C4-2B (cell line): ENCODE measurements at regions not wholly inside any gene's neighbourhood (a gene's known extent, or its start where the extent isn't known, plus 50 kb on each side); places are given as distances from the start of the nearest gene placed in this dataset.
"Not testable (repeated sequence)": the region's sequence is repeated elsewhere in the genome, so short reads cannot be mapped to it uniquely, and the experiment has no call there.

Source experiments
- H3K27ac ChIP-seq: fragments of 450-650 bp; 2 replicates; pipeline ENCODE4 v1.5.1; 2017
- ZFX ChIP-seq: fragments of 450-650 bp; IDR thresholded peaks from 2 replicates; pipeline ENCODE4 v1.6.1; 2017
- TF ChIP-seq, protein P1 (sequence below): fragments of 450-650 bp; conservative IDR thresholded peaks from 2 replicates; pipeline ENCODE4 v1.5.1; 2017; ENCODE audit warnings: mild to moderate bottlenecking

DNA sequence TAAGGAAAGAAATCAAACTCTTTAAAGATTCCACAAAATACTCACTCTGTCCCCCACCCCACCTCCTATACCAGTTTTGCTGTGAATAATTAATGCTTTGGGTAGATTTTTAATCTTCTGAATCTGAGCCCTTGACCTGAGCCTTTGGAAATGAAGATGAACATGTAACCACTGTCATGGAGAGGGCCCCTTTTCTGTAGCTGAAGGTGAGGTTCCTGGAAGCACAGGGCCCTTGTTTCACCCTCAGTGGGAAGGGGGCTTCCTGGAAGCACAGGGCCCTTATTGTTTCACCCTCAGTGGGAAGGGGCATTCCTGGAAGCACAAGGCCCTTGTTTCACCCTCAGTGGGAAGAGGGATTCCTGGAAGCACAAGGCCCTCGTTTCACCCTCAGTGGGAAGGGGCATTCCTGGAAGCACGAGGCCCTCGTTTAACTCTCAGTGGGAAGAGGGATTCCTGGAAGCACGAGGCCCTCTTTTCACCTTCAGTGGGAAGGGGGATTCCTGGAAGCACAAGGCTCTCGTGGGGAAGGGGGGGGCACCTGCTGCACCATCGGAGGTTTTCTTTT is 75.7 kb downstream of the DACT2 start:
- TF ChIP-seq ZFX, result no peak
- TF ChIP-seq, protein P1, sequence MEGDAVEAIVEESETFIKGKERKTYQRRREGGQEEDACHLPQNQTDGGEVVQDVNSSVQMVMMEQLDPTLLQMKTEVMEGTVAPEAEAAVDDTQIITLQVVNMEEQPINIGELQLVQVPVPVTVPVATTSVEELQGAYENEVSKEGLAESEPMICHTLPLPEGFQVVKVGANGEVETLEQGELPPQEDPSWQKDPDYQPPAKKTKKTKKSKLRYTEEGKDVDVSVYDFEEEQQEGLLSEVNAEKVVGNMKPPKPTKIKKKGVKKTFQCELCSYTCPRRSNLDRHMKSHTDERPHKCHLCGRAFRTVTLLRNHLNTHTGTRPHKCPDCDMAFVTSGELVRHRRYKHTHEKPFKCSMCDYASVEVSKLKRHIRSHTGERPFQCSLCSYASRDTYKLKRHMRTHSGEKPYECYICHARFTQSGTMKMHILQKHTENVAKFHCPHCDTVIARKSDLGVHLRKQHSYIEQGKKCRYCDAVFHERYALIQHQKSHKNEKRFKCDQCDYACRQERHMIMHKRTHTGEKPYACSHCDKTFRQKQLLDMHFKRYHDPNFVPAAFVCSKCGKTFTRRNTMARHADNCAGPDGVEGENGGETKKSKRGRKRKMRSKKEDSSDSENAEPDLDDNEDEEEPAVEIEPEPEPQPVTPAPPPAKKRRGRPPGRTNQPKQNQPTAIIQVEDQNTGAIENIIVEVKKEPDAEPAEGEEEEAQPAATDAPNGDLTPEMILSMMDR, result no peak
- H3K27ac ChIP-seq, result no peak overlapping the region

DNA sequence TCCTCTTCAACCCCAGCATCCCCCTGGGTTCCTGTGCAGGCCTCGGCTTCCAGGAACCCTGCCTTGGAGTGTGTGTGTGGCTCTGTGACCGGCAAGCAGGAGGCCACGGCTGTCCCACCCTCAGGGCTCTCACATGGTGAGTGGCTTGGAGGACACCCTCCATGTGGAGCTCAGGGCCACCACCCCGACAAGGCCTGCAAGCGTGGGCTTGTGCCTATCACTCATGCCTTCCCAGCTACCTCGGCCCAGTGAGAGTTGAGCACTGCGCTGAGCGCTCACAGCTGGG is 76.7 kb downstream of the DACT2 start:
- TF ChIP-seq, protein P1, result no peak
- TF ChIP-seq ZFX, result no peak
- no peak overlapping the region for H3K27ac ChIP-seq

DNA sequence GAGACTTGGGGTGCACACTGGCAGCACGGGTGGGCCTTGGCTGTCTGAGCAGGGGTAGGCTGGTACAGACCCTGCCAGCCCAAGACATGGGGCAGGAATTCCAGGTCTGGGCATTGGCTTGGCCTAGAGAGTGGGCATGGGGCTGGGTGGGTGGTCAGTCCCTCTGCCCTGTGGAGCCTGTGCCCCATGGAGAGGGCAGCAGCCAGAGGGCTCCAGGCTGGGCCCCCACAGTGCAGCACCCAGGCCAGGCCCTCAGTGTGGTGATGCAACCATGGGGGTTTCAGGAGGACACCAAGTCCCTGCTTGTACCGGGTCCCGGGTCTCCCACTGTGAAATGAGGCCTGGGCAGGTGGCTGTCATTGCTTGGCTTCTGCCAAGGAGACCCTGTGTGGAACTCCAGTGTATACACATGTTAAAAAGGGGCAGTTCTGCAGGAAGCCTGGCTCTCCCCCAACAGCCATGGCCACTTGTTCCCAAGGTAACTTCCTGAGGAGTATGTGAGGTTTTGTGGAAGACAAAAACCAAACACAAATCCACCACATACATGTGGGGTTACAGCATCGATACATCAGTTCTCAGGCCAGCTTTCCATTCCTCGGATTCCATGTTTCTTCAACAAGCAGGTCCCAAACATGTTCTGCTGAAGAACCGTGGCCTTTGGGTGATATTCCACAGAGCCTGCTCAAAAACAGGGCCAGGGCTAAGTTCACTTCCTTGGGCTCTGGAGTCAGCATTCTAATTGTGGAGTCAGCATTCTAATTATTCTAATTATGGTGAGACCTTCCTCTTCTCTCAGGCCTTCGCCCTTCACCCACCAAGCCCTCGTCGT is 77.3 kb downstream of the DACT2 start:
- no peak for TF ChIP-seq ZFX
- TF ChIP-seq, protein P1, result no peak
- H3K27ac ChIP-seq, result no peak overlapping the region

DNA sequence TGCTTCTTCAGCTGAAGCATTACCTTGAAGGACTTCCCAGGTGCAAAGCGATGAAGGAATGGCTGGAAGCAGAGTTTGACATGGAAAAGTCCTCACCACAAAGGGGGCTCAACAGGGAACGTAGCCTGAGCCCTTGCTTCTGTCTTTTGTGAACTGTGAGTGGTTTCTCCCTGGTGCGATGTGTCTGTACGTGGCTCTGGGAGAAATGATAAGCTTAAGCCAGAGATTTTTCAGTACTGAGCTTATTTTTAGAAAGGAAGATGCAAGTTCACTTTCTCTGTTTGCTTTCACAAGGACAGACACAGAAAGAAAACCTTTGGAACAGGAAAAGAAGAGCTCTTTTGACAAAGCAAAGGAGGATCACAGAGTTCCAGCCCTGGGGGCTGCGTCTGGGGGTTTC is 79.4 kb downstream of the DACT2 start:
- TF ChIP-seq, protein P1, result no peak
- TF ChIP-seq ZFX, result no peak

DNA sequence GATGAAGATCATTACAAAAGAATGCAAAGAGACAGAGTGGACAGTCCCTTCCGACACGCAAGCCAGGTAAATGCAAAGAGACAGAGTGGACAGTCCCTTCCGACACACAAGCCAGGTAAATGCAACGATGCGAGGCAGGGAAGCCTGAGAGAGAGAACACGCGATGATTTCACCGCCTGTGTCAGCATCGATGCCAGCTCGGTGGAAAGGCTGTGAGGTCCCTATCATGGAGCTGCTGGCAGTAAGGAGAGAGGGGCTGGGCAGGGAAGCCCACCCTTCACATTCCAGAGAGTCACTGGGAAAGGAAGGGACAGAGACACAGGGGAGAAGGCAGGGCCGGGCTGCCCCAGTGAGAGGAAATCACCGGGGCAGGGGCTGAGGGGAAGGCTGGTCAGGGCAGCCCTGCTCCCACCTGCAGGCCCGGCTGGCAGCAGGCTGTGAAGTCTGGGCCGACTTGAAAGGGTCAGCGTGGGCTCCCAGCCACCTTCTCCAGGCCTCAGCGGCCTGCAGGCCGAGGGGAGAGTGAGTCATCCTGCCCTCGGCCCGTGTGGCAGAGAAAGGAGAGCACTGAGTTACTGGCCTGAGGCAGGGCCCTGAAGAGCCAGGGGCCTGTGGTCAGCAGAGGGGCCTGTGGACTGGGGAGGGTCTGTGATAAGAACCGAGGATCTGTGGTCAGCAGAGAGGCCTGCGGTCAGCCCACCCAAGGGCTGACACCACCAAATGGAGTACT is 80.4 kb downstream of the DACT2 start:
- no peak for TF ChIP-seq ZFX
- TF ChIP-seq, protein P1, result no peak

More for the DNA sequence above, 79.4 kb downstream of the DACT2 start:
- H3K27ac ChIP-seq, result no peak overlapping the region

DNA sequence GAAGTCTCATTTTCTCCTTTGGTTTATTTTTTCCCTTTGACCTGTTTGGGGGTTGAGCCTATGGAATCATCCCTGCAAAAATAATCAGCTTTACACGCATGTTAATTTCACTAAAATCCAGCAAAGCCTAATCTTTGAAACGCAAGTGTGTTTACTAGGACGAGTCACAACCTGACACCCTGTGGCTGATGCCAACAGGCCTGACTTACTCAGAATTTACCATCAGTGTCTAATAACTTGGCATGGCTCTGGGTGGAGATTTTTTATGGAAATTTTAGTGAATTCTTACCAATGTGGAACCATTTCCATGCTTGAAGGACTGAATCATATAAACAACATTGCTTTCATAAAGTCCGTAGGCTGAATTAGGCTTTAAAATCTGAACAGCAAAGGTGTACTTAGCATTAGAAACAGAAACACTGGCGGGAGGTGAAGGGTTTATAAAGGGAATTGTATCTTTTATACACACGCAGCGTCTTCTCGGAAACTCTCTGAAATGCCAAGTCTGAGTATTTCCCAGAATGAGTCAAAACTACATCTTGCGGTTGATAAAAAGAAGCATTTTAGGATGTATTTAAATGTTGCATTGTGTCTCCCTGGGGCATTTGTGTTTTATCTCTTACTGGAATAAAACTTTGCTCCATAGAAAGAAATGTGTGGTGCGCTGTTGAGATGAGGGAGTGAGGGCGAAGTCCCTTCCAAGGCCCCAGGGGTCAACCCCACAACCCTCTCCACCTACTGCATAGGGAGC is 81.2 kb downstream of the DACT2 start:
- TF ChIP-seq, protein P1, result no peak
- TF ChIP-seq ZFX, result no peak
- H3K27ac ChIP-seq, result no peak overlapping the region

More for the DNA sequence above, 80.4 kb downstream of the DACT2 start:
- H3K27ac ChIP-seq, result no peak overlapping the region

DNA sequence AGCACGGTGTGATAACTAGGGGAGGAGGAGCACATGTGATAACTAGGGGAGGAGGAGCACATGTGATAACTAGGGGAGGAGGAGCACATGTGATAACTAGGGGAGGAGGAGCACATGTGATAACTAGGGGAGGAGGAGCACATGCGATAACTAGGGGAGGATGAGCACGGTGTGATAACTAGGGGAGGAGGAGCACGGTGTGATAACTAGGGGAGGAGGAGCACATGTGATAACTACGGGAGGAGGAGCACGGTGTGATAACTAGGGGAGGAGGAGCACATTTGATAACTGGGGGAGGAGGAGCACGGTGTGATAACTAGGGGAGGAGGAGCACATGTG is 85.7 kb downstream of the DACT2 start:
- H3K27ac ChIP-seq, result not testable (repeated sequence)
